HG03135 (cell line): ENCODE measurements at regions not wholly inside any gene's neighbourhood (a gene's known extent, or its start where the extent isn't known, plus 50 kb on each side); places are given as distances from the start of the nearest gene placed in this dataset.

Source experiments
- ATAC-seq: cut with Tn5 transposase; IDR thresholded peaks from one replicate; pipeline ENCODE4 v1.9.1; 2021; ENCODE audit warnings: mild to moderate bottlenecking, moderate library complexity; ENCODE audit not compliant: unreplicated experiment

DNA sequence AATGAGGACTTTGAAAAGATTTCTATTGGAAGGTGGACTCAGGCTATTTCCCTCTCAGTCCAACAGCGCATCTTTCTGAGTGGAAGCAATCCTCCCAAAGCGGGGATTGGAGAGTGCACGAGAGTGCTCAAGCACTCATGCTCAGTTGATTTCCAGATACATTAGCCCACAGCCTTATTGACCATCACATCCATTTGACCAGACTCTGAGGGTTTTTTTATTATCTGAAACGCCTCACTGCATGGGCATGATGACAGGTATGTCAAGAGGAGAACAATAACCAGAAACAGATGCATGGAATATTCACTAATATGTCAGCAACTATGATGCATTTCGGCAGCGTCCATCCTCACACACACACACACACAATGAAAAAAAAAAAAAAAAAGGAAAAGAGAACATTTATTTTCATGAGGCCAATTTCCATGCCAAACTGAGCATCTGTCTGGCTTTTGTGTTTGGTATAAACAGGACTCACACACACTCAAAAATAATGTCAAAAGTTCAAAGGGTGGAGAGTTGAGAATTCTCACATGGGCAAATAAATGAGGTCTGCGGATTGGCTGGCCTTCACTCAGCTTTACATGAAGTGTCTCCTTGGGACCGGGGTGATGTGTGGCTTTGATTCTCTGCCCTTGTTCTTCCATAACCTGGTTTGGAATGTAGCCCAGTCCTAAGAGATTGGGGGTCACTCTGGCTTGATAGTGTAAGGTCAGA is 371.6 kb downstream of the MCTP2 start:
- no peak for ATAC-seq

- no peak for ATAC-seq
These were observed 374.9 kb downstream of the MCTP2 start for GRCh38 chr15:94606286-94606685.

- no peak for ATAC-seq
These were observed 375.9 kb downstream of the MCTP2 start for GRCh38 chr15:94607176-94607654.

GRCh38 chr15:94610069-94610468 is 378.7 kb downstream of the MCTP2 start:
- peak; percentile 65 for ATAC-seq

- ATAC-seq, result no peak
These were observed 379.1 kb downstream of the MCTP2 start for GRCh38 chr15:94610485-94610884.

GRCh38 chr15:94611656-94612055 is 380.3 kb downstream of the MCTP2 start:
- ATAC-seq, result no peak

DNA sequence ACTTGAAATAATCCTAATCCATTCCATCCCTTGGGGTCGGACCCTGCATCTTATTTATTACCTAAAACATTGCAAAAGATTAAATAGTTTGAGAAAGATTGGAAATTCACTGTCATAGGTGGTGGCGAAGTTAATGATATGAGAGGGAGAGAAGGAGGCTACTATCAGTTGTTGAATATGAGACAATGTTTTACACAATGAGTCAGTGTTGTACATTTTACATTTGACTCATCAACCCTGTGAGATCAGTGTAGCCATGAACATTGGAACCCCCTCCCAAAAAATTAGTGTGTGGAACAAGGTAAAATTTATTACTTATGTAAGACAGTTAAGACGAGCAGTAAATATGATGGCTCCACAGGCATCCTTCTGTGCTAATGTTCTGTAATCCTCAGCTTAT is 384.3 kb downstream of the MCTP2 start:
- ATAC-seq, result no peak

GRCh38 chr15:94620632-94621031 is 389.3 kb downstream of the MCTP2 start:
- ATAC-seq, result no peak

GRCh38 chr15:94621736-94622135 is 390.4 kb downstream of the MCTP2 start:
- no peak for ATAC-seq

GRCh38 chr15:94626949-94627348 is 395.6 kb downstream of the MCTP2 start:
- ATAC-seq, result no peak

DNA sequence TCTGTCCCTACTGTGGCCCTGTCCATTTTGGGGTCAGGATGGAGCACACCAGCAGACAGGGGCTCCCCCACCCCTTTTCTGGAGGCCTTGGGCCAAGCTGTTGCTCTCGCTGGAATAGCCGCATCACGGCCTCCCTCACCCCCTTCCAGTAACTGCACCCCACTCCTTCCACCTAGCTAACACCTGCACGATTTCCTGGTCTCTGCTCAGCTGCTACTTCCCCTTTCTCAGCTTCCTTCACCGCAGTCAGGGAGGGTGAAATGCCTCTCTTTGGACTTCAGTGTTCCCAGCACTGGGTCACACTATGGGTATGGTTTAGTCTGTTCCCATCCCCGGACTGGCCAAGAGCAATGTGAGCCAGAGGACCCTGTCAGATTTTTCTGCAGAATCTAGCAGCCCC is 400.2 kb downstream of the MCTP2 start:
- ATAC-seq, result peak; percentile 72

DNA sequence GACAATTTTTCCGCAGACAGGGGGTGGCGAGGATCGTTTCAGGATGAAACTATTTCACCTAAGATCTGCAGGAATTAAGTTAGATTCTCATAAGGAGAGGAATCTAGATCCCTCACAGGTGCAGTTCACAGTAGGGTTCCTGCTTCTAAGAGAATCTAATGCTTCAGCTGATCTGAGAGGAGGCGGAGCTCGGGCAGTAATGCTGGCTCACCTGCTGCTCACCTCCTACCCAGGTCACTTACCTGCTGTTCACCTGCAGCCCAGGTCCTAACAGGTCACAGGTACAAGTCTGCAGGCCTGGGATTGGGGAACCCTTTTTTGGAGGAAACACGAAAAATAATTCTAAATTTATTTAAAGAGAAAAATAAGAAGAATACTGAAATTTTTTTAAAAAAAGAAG is 406.8 kb downstream of the MCTP2 start:
- no peak for ATAC-seq

- ATAC-seq, result no peak
These were observed 408.3 kb downstream of the MCTP2 start for GRCh38 chr15:94639701-94640100.

DNA sequence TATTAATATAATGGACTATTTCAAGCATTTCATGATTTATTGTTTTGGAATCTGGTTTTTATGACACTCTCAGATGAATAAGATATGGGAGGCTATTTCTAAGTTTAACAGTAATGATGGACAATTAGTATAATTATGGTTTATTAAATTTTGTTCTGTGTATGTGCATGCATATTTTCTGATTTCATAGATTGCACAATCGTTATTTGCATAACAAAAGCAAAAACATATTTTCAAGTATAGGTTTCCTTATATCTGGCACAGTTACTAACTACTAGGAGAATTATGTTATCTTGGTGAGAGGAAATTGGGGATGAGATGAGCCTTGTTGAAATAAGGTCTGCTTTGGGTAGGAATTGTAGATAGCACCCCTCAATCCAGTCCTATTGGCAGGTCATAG is 413.1 kb downstream of the MCTP2 start:
- ATAC-seq, result no peak

DNA sequence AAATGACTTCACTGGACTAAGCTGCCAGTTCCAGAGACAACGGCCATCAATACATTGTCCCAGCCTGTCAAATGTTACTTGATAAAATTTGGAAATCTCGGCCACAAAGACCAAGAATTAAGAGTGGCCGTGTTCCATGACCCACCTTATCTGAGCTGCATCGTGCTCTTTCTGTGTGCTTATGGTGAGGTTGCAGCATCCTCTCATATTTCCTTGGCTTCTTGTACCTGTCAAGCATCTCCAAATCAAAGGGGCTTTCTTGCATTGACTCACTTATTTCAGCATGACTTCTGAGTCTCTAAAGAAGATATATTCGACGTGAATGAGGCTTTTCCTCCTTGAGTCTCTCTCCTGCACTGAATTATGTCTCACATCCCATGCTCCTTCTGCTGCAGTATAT is 421.7 kb downstream of the MCTP2 start:
- no peak for ATAC-seq

- ATAC-seq, result no peak
These were observed 424.0 kb downstream of the MCTP2 start for GRCh38 chr15:94655249-94655880.

- no peak for ATAC-seq
These were observed 434.5 kb downstream of the MCTP2 start for GRCh38 chr15:94665676-94666441.

- no peak for ATAC-seq
These were observed 435.2 kb downstream of the MCTP2 start for GRCh38 chr15:94666553-94666952.

- ATAC-seq, result no peak
These were observed 435.7 kb downstream of the MCTP2 start for GRCh38 chr15:94667109-94667508.

- ATAC-seq, result no peak
These were observed 439.2 kb downstream of the MCTP2 start for GRCh38 chr15:94670438-94671034.

DNA sequence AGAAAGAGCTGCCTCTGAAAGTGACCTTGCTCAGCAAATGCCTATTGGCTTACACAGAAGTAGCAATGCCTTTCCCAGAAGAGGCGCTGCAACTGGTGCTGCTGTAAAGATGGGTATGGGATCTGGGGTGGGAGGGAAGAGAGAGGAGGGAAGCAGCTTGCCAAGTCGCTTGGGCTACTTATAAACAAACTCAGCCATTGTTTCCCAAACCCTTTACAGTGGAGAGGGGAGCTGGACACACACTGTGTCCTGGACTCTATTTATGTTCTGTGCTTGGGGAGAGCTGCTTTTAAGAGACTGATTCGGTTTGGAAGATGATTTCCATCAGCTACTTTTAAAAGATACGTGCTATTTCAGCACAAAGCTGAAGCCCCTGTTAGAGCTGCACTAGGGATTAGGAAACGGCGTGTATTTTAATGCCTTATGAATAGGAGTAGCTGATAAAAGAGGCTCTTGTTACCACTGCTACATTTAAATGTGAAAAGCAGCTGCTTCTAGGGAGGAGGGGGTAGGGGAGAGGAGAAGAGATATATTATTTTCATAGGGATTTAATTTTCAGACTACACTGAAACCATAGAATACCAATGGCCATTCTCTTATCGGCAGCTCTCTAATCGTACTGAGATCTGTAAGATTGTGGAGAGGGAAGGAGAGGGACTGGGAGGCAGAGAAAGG is 440.6 kb downstream of the MCTP2 start:
- ATAC-seq, result no peak
